Fibroblast of the aortic adventitia (primary cell): ENCODE measurements at regions not wholly inside any gene's neighbourhood (a gene's known extent, or its start where the extent isn't known, plus 50 kb on each side); places are given as distances from the start of the nearest gene placed in this dataset.
A peak's percentile ranks its signal among the peaks of the same experiment; 100 is the strongest.

Experiments
- DNase-seq: peaks from one replicate; pipeline ENCODE4 v3.0.0-alpha.2; 2010; ENCODE audit warnings: low read depth
- H3K4me3 ChIP-seq: 2 replicates; pipeline ENCODE4 v1.5.1; 2011; ENCODE audit warnings: low read depth, mild to moderate bottlenecking, control low read depth, low read length, moderate library complexity
- CTCF ChIP-seq: IDR thresholded peaks from 2 replicates; pipeline ENCODE4 v1.5.1; 2011; ENCODE audit warnings: mild to moderate bottlenecking, low read length, control low read depth, inconsistent platforms; ENCODE audit not compliant: insufficient read depth

GRCh38 chr21:31609081-31609480, 50.4 kb upstream of the SOD1 start:
- H3K4me3 ChIP-seq, result no peak overlapping the region
- no peak for DNase-seq

GRCh38 chr21:31607791-31608190, 51.7 kb upstream of the SOD1 start:
- no peak overlapping the region for H3K4me3 ChIP-seq
- DNase-seq, result no peak
- no peak for TF ChIP-seq CTCF

More at GRCh38 chr21:31609081-31609480, 50.4 kb upstream of the SOD1 start:
- TF ChIP-seq CTCF, result no peak

GRCh38 chr21:31606081-31606874, 53.2 kb upstream of the SOD1 start:
- no peak for DNase-seq
- H3K4me3 ChIP-seq, result no peak overlapping the region
- no peak for TF ChIP-seq CTCF

GRCh38 chr21:31604591-31605190, 54.8 kb upstream of the SOD1 start:
- TF ChIP-seq CTCF, result peak; percentile 81
- no peak overlapping the region for H3K4me3 ChIP-seq
- DNase-seq, result peak; percentile 75

- H3K4me3 ChIP-seq, result no peak overlapping the region
- DNase-seq, result no peak
- TF ChIP-seq CTCF, result no peak
Observed at GRCh38 chr21:31599563-31599962, 59.9 kb upstream of the SOD1 start.

- no peak for TF ChIP-seq CTCF
- no peak overlapping the region for H3K4me3 ChIP-seq
- DNase-seq, result no peak
Observed at GRCh38 chr21:31599013-31599412, 60.5 kb upstream of the SOD1 start.
